DOHH2 (cell line): ENCODE measurements at regions not wholly inside any gene's neighbourhood (a gene's known extent, or its start where the extent isn't known, plus 50 kb on each side); places are given as distances from the start of the nearest gene placed in this dataset.

Experiments used
- H3F3A ChIP-seq: fragments of 200-600 bp; sonication (generic), shearing (Covaris generic); 2 replicates; pipeline ENCODE4 v1.6.0; 2016; ENCODE audit warnings: antibody characterized with exemption, mild to moderate bottlenecking; ENCODE audit not compliant: control insufficient read depth, insufficient read depth
- H3K27ac ChIP-seq: fragments of 200-600 bp; sonication (generic); 2 replicates; pipeline ENCODE4 v1.5.1; 2014; ENCODE audit warnings: low read depth, mild to moderate bottlenecking, low read length, moderate library complexity
- H3K27me3 ChIP-seq: fragments of 200-600 bp; sonication (generic); 2 replicates; pipeline ENCODE4 v1.6.1; 2014; ENCODE audit warnings: mild to moderate bottlenecking, low read length, mixed read lengths; ENCODE audit not compliant: control insufficient read depth
- H3K36me3 ChIP-seq: fragments of 200-600 bp; sonication (generic); 2 replicates; pipeline ENCODE4 v1.6.1; 2014; ENCODE audit warnings: mild to moderate bottlenecking, low read length, moderate library complexity, mixed read lengths; ENCODE audit not compliant: control insufficient read depth
- H3K4me1 ChIP-seq: fragments of 200-600 bp; sonication (generic); 2 replicates; pipeline ENCODE4 v1.6.1; 2014; ENCODE audit warnings: mild to moderate bottlenecking, low read length, mixed read lengths; ENCODE audit not compliant: control insufficient read depth
- H3K4me2 ChIP-seq: fragments of 200-600 bp; sonication (generic); 2 replicates; pipeline ENCODE4 v1.6.0; 2014; ENCODE audit warnings: mild to moderate bottlenecking, low read length, moderate library complexity
- H3K4me3 ChIP-seq: fragments of 200-600 bp; sonication (generic); 2 replicates; pipeline ENCODE4 v1.5.1; 2014; ENCODE audit warnings: mild to moderate bottlenecking, low read length, mixed read lengths
- H3K79me2 ChIP-seq: fragments of 200-600 bp; sonication (generic); 2 replicates; pipeline ENCODE4 v1.6.1; 2014; ENCODE audit warnings: mild to moderate bottlenecking, low read length, mixed read lengths; ENCODE audit not compliant: control insufficient read depth
- H3K9me2 ChIP-seq: fragments of 200-600 bp; sonication (generic); replicated peaks from 2 replicates; pipeline ENCODE4 v1.6.1; 2014; ENCODE audit warnings: mild to moderate bottlenecking, low read length, mixed read lengths; ENCODE audit not compliant: control insufficient read depth
- H3K9me3 ChIP-seq: fragments of 200-600 bp; sonication (generic); 2 replicates; pipeline ENCODE4 v1.6.1; 2014; ENCODE audit warnings: antibody characterized with exemption, low read length, mixed read lengths; ENCODE audit not compliant: control insufficient read depth, insufficient read depth
- H4K20me1 ChIP-seq: fragments of 200-600 bp; sonication (generic); 2 replicates; pipeline ENCODE4 v1.6.0; 2014; ENCODE audit warnings: low read depth, mild to moderate bottlenecking, antibody characterized with exemption, low read length, moderate library complexity; ENCODE audit not compliant: control insufficient read depth, insufficient read depth
- CTCF ChIP-seq: fragments of 200-600 bp; sonication (generic); IDR thresholded peaks from one replicate; pipeline ENCODE4 v1.5.1; 2014; ENCODE audit warnings: antibody characterized with exemption, mild to moderate bottlenecking, low read depth, low read length; ENCODE audit not compliant: poor library complexity, severe bottlenecking
- EZH2phosphoT487 ChIP-seq: fragments of 200-600 bp; sonication (generic); IDR thresholded peaks from 2 replicates; pipeline ENCODE4 v1.6.1; 2017; ENCODE audit warnings: borderline replicate concordance, mild to moderate bottlenecking, antibody characterized with exemption, low read length, moderate library complexity, mixed read lengths

GRCh38 chr6:4259391-4259790, 124.0 kb upstream of the ECI2 start:
- H3K9me3 ChIP-seq: no peaks in the 10 kb centered on the region
- no peaks in the 10 kb centered on the region for H4K20me1 ChIP-seq
- H3K79me2 ChIP-seq: no peaks in the 10 kb centered on the region
- no peak overlapping the region for H3K4me2 ChIP-seq
- no peak overlapping the region for H3K4me3 ChIP-seq
- H3K36me3 ChIP-seq: no peaks in the 10 kb centered on the region
- H3K4me1 ChIP-seq: no peaks in the 10 kb centered on the region
- no peak for TF ChIP-seq CTCF
- no peak for TF ChIP-seq EZH2phosphoT487
- no peaks in the 10 kb centered on the region; the same call in 1 of the 2 replicates for H3K9me2 ChIP-seq
- no peaks in the 10 kb centered on the region for H3F3A ChIP-seq
- H3K27ac ChIP-seq: no peak overlapping the region
- H3K27me3 ChIP-seq: no peaks in the 10 kb centered on the region

- Histone ChIP-seq H3K4me2 (no peak overlapping the region), H3K4me3 (no peak overlapping the region), H3K79me2 (no peaks in the 10 kb centered on the region), H3K36me3 (no peaks in the 10 kb centered on the region), H3K9me3 (no peaks in the 10 kb centered on the region), H3K9me2 (no peaks in the 10 kb centered on the region; the same call in 1 of the 2 replicates), H3K4me1 (no peaks in the 10 kb centered on the region), H4K20me1 (no peaks in the 10 kb centered on the region), H3K27me3 (no peaks in the 10 kb centered on the region), H3K27ac (no peak overlapping the region), H3F3A (no peaks in the 10 kb centered on the region)
- no peak for TF ChIP-seq CTCF
- no peak for TF ChIP-seq EZH2phosphoT487
These were observed 123.4 kb upstream of the ECI2 start for GRCh38 chr6:4258733-4259132.

- no peaks in the 10 kb centered on the region for H3F3A ChIP-seq
- H3K9me3 ChIP-seq: no peaks in the 10 kb centered on the region
- no peak overlapping the region for H3K27ac ChIP-seq
- no peaks in the 10 kb centered on the region for H3K4me1 ChIP-seq
- H3K4me2 ChIP-seq: no peak overlapping the region
- H3K36me3 ChIP-seq: no peaks in the 10 kb centered on the region
- H3K79me2 ChIP-seq: no peaks in the 10 kb centered on the region
- H3K4me3 ChIP-seq: no peak overlapping the region
- no peaks in the 10 kb centered on the region; the same call in 1 of the 2 replicates for H3K9me2 ChIP-seq
- TF ChIP-seq CTCF: no peak
- no peak for TF ChIP-seq EZH2phosphoT487
- H3K27me3 ChIP-seq: no peaks in the 10 kb centered on the region
- H4K20me1 ChIP-seq: no peaks in the 10 kb centered on the region
These were observed 121.6 kb upstream of the ECI2 start for GRCh38 chr6:4256969-4257368.
